Fibroblast of skin of scalp (primary cell): ENCODE measurements at regions not wholly inside any gene's neighbourhood (a gene's known extent, or its start where the extent isn't known, plus 50 kb on each side); places are given as distances from the start of the nearest gene placed in this dataset.

Source experiments
- DNase-seq: peaks from one replicate; pipeline ENCODE4 v3.0.0-alpha.2; 2013

- no peak for DNase-seq
These were observed 69.6 kb upstream of the SALL4 start for GRCh38 chr20:51871943-51872342.

- DNase-seq: no peak
These were observed 66.7 kb upstream of the SALL4 start for GRCh38 chr20:51869002-51869401.

- DNase-seq: no peak
These were observed 64.9 kb upstream of the SALL4 start for GRCh38 chr20:51867251-51867650.

- no peak for DNase-seq
These were observed 62.6 kb upstream of the SALL4 start for GRCh38 chr20:51864967-51865366.

GRCh38 chr20:51862796-51863195 is 60.5 kb upstream of the SALL4 start:
- DNase-seq: peak; percentile 90

GRCh38 chr20:51861726-51862466 is 59.6 kb upstream of the SALL4 start:
- peak; percentile 92 for DNase-seq

GRCh38 chr20:51860111-51860882 is 58.0 kb upstream of the SALL4 start:
- peak; percentile 87 for DNase-seq

- peak; percentile 32 for DNase-seq
These were observed 54.1 kb upstream of the SALL4 start for GRCh38 chr20:51856432-51856831.

- DNase-seq: peak; percentile 66
These were observed 52.6 kb upstream of the SALL4 start for GRCh38 chr20:51854921-51855320.
